ENCODE measurements at regions not wholly inside any gene's neighbourhood (a gene's known extent, or its start where the extent isn't known, plus 50 kb on each side); places are given as distances from the start of the nearest gene placed in this dataset.

- DNase-seq (ENCODE audit: insufficient read length, low spot score, missing footprints): no peak
- TF ChIP-seq, protein P1, sequence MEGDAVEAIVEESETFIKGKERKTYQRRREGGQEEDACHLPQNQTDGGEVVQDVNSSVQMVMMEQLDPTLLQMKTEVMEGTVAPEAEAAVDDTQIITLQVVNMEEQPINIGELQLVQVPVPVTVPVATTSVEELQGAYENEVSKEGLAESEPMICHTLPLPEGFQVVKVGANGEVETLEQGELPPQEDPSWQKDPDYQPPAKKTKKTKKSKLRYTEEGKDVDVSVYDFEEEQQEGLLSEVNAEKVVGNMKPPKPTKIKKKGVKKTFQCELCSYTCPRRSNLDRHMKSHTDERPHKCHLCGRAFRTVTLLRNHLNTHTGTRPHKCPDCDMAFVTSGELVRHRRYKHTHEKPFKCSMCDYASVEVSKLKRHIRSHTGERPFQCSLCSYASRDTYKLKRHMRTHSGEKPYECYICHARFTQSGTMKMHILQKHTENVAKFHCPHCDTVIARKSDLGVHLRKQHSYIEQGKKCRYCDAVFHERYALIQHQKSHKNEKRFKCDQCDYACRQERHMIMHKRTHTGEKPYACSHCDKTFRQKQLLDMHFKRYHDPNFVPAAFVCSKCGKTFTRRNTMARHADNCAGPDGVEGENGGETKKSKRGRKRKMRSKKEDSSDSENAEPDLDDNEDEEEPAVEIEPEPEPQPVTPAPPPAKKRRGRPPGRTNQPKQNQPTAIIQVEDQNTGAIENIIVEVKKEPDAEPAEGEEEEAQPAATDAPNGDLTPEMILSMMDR (IDR thresholded peaks at IDR 0.05; ENCODE audit: extremely low read depth, low read depth, low read length): no peak
- H3K36me3 ChIP-seq (ENCODE audit: insufficient read depth, low read length): no peaks in the 10 kb centered on the region
- no peak overlapping the region for H3K4me2 ChIP-seq (ENCODE audit: insufficient read depth, low read length)
- H4K20me1 ChIP-seq (ENCODE audit: insufficient read depth, low read length): no peaks in the 10 kb centered on the region
- H3K27me3 ChIP-seq (ENCODE audit: insufficient read depth, low read length): no peaks in the 10 kb centered on the region
- no peaks in the 10 kb centered on the region for H3K79me2 ChIP-seq (ENCODE audit: insufficient read depth, low read length)
- H3K27ac ChIP-seq (ENCODE audit: low read depth, low read length): no peak overlapping the region
- H3K9me3 ChIP-seq (ENCODE audit: low read depth, low read length): no peaks in the 10 kb centered on the region
- H2AFZ ChIP-seq (ENCODE audit: low read length): no peak overlapping the region
- H3K4me1 ChIP-seq (ENCODE audit: insufficient read depth, low read length): no peaks in the 10 kb centered on the region
- H3K4me3 ChIP-seq (ENCODE audit: insufficient read depth, low read length): no peak overlapping the region
Measured at GRCh38 chr6:50899306-50899870, 80.7 kb downstream of the TFAP2B start.

DNA sequence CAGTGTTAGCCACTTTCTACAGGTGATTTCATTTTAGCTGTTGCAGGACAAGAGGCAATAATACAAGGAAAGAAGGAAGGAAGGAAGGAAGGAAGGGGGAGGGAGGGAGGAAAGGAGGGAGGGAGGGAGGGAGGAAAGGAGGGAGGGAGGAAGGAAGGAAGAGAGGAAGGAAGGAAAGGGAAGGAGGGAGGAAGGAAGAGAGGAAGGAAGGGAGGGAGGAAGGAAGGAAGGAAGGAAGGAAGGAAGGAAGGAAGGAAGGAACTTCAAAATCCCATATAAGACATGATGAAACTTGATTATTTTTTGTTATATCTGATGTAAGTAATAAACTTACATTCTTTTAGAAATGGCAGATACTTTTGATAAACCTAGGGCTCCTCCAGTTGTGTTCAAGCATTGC lies 83.6 kb downstream of the TFAP2B start:
- TF ChIP-seq, protein P1 (IDR thresholded peaks at IDR 0.05; ENCODE audit: extremely low read depth, low read depth, low read length): no peak
- Histone ChIP-seq H2AFZ (ENCODE audit: low read length) (no peak overlapping the region), H3K4me1 (ENCODE audit: insufficient read depth, low read length) (no peaks in the 10 kb centered on the region), H3K27me3 (ENCODE audit: insufficient read depth, low read length) (no peaks in the 10 kb centered on the region), H4K20me1 (ENCODE audit: insufficient read depth, low read length) (no peaks in the 10 kb centered on the region), H3K27ac (ENCODE audit: low read depth, low read length) (no peak overlapping the region), H3K9me3 (ENCODE audit: low read depth, low read length) (no peaks in the 10 kb centered on the region), H3K79me2 (ENCODE audit: insufficient read depth, low read length) (no peaks in the 10 kb centered on the region), H3K4me3 (ENCODE audit: insufficient read depth, low read length) (no peak overlapping the region), H3K36me3 (ENCODE audit: insufficient read depth, low read length) (no peaks in the 10 kb centered on the region), H3K4me2 (ENCODE audit: insufficient read depth, low read length) (no peak overlapping the region)
- DNase-seq (ENCODE audit: insufficient read length, low spot score, missing footprints): no peak

DNA sequence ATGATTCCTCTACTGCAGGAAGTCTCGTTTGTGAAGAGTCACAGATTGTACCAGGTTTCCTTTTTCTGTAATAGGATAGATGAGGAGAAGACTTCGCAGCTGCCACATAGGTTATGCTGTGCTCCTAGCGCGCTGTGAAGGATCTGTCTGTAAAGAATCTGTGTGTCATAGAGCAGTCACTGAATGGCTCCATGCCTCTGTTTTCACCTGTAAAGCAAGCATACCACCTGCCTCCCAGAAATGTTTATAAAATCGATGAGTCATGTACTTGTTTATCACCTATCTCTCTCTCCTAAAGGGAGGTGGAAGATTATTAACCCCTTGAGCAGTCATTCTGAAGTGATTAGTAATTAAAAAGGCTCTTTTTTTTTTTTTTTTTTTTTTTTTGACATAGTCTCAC lies 86.6 kb downstream of the TFAP2B start:
- TF ChIP-seq, protein P1 (IDR thresholded peaks at IDR 0.05; ENCODE audit: extremely low read depth, low read depth, low read length): no peak
- Histone ChIP-seq H3K27ac (ENCODE audit: low read depth, low read length) (no peak overlapping the region), H3K79me2 (ENCODE audit: insufficient read depth, low read length) (no peaks in the 10 kb centered on the region), H3K4me1 (ENCODE audit: insufficient read depth, low read length) (no peaks in the 10 kb centered on the region), H4K20me1 (ENCODE audit: insufficient read depth, low read length) (no peaks in the 10 kb centered on the region), H3K27me3 (ENCODE audit: insufficient read depth, low read length) (no peaks in the 10 kb centered on the region), H3K4me2 (ENCODE audit: insufficient read depth, low read length) (no peak overlapping the region), H3K36me3 (ENCODE audit: insufficient read depth, low read length) (no peaks in the 10 kb centered on the region), H2AFZ (ENCODE audit: low read length) (no peak overlapping the region), H3K9me3 (ENCODE audit: low read depth, low read length) (no peaks in the 10 kb centered on the region), H3K4me3 (ENCODE audit: insufficient read depth, low read length) (no peak overlapping the region)
- DNase-seq (ENCODE audit: insufficient read length, low spot score, missing footprints): no peak

GRCh38 chr6:50907565-50907964 lies 88.9 kb downstream of the TFAP2B start:
- Histone ChIP-seq H3K4me2 (ENCODE audit: insufficient read depth, low read length) (no peak overlapping the region), H3K27ac (ENCODE audit: low read depth, low read length) (no peak overlapping the region)
- no peak for DNase-seq (ENCODE audit: insufficient read length, low spot score, missing footprints)

More at GRCh38 chr6:50907565-50907964, 88.9 kb downstream of the TFAP2B start:
- Histone ChIP-seq H2AFZ (ENCODE audit: low read length) (no peak overlapping the region), H3K27me3 (ENCODE audit: insufficient read depth, low read length) (no peaks in the 10 kb centered on the region), H3K9me3 (ENCODE audit: low read depth, low read length) (no peaks in the 10 kb centered on the region), H3K79me2 (ENCODE audit: insufficient read depth, low read length) (no peaks in the 10 kb centered on the region), H3K4me1 (ENCODE audit: insufficient read depth, low read length) (no peaks in the 10 kb centered on the region), H3K4me3 (ENCODE audit: insufficient read depth, low read length) (no peak overlapping the region), H3K36me3 (ENCODE audit: insufficient read depth, low read length) (no peaks in the 10 kb centered on the region), H4K20me1 (ENCODE audit: insufficient read depth, low read length) (no peaks in the 10 kb centered on the region)
- TF ChIP-seq, protein P1 (IDR thresholded peaks at IDR 0.05; ENCODE audit: extremely low read depth, low read depth, low read length): no peak

Measured in osteoblast (primary cell).